ENCODE measurements at regions not wholly inside any gene's neighbourhood (a gene's known extent, or its start where the extent isn't known, plus 50 kb on each side); places are given as distances from the start of the nearest gene placed in this dataset.
A peak's percentile ranks its signal among the peaks of the same experiment; 100 is the strongest.
"Not testable (repeated sequence)": the region's sequence is repeated elsewhere in the genome, so short reads cannot be mapped to it uniquely, and the experiment has no call there.

DNA sequence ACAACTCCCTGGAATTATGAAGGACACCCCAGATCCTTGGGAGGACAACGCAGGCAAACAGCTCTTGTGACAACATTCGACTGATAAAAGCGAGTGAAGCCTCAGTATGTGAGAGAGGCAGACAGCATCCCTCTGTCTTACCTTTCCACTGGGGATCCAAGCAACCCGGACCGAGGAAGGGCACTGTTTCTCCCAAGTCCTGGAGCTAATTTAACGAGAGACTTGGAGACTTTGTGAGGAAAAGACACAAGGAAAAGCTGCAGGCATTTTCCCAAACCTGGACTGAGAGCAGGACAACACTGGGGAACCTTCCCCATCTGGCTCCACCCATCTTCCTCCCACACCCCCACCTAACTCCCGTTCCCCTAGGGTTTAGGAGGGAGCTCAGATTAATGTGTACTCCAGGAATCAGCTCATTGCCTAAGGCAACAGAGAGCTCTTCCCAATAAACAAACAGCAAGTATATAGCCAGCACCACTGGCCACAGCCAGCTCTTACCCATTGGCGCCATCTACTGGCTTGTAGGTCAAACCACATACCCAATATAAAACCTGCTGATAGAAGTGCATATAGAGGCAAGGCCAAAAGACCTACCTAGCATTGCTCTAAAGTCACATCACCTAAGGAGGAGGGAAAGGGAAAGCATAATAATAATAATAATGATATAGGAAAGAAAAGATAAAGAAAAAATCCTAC, 76.7 kb upstream of the NEK3 start:
- not testable (repeated sequence) for TF ChIP-seq POLR2AphosphoS5 (IDR thresholded peaks at IDR 0.05); POLR2A (IDR thresholded peaks at IDR 0.05); EP300 (IDR thresholded peaks at IDR 0.05; ENCODE audit: low read depth)
- TF ChIP-seq CTCF (IDR thresholded peaks at IDR 0.05): peak; percentile 44 to 71 (median 64)
